H9 (cell line): ENCODE measurements at regions not wholly inside any gene's neighbourhood (a gene's known extent, or its start where the extent isn't known, plus 50 kb on each side); places are given as distances from the start of the nearest gene placed in this dataset.

Source experiments
- DNase-seq: peaks from one replicate; pipeline ENCODE4 v3.0.0-alpha.2; 2017
- H2AFZ ChIP-seq: one replicate; pipeline ENCODE4 v1.6.1; 2013; ENCODE audit warnings: mild to moderate bottlenecking, low read length, control low read depth, moderate library complexity
- H2AK5ac ChIP-seq: 2 replicates; pipeline ENCODE4 v1.6.1; 2013; ENCODE audit warnings: low read length, control low read depth, mixed read lengths; ENCODE audit not compliant: insufficient read length
- H2BK120ac ChIP-seq: one replicate; pipeline ENCODE4 v1.6.1; 2013; ENCODE audit warnings: low read depth, mild to moderate bottlenecking, low read length, control low read depth, inconsistent platforms; ENCODE audit not compliant: poor library complexity, severe bottlenecking
- H2BK12ac ChIP-seq: 2 replicates; pipeline ENCODE4 v1.6.1; 2013; ENCODE audit warnings: low read length, control low read depth, mixed read lengths, low read depth; ENCODE audit not compliant: insufficient read length
- H2BK15ac ChIP-seq: 2 replicates; pipeline ENCODE4 v1.6.1; 2013; ENCODE audit warnings: low read depth, low read length, control low read depth
- H2BK20ac ChIP-seq: one replicate; pipeline ENCODE4 v1.6.1; 2013; ENCODE audit warnings: low read depth, mild to moderate bottlenecking, low read length, control low read depth, inconsistent platforms; ENCODE audit not compliant: poor library complexity, severe bottlenecking
- H2BK5ac ChIP-seq: 2 replicates; pipeline ENCODE4 v1.6.1; 2013; ENCODE audit warnings: low read length, control low read depth, mixed read lengths; ENCODE audit not compliant: insufficient read length
- H3K14ac ChIP-seq: 2 replicates; pipeline ENCODE4 v1.6.1; 2013; ENCODE audit warnings: low read length, control low read depth; ENCODE audit not compliant: insufficient read depth
- H3K18ac ChIP-seq: 2 replicates; pipeline ENCODE4 v1.6.1; 2013; ENCODE audit warnings: low read depth, mild to moderate bottlenecking, mixed read lengths, low read length, control low read depth; ENCODE audit not compliant: insufficient read length
- H3K23ac ChIP-seq: 2 replicates; pipeline ENCODE4 v1.6.1; 2013; ENCODE audit warnings: low read length, control low read depth, mixed read lengths, low read depth; ENCODE audit not compliant: insufficient read length
- H3K23me2 ChIP-seq: 2 replicates; pipeline ENCODE4 v1.6.1; 2013; ENCODE audit warnings: low read depth, mild to moderate bottlenecking, mixed read lengths, low read length, control low read depth; ENCODE audit not compliant: insufficient read length, poor library complexity, severe bottlenecking
- H3K27ac ChIP-seq: 2 replicates; pipeline ENCODE4 v1.5.1; 2013; ENCODE audit warnings: low read length, control low read depth, mixed read lengths, low read depth; ENCODE audit not compliant: insufficient read length
- H3K27me3 ChIP-seq: 2 replicates; pipeline ENCODE4 v1.6.1; 2013; ENCODE audit warnings: low read length, control low read depth, inconsistent platforms; ENCODE audit not compliant: insufficient read depth
- H3K4ac ChIP-seq: 2 replicates; pipeline ENCODE4 v1.6.1; 2013; ENCODE audit warnings: low read depth, mild to moderate bottlenecking, control low read depth, inconsistent platforms, low read length, moderate library complexity
- H3K4me1 ChIP-seq: 2 replicates; pipeline ENCODE4 v1.6.1; 2013; ENCODE audit warnings: low read length, control low read depth, inconsistent platforms; ENCODE audit not compliant: insufficient read depth
- H3K4me2 ChIP-seq: 2 replicates; pipeline ENCODE4 v1.6.1; 2013; ENCODE audit warnings: low read length, control low read depth, mixed read lengths; ENCODE audit not compliant: insufficient read length, insufficient read depth
- H3K56ac ChIP-seq: 2 replicates; pipeline ENCODE4 v1.6.1; 2013; ENCODE audit warnings: low read depth, mild to moderate bottlenecking, mixed read lengths, low read length, control low read depth; ENCODE audit not compliant: insufficient read length
- H3K79me1 ChIP-seq: 2 replicates; pipeline ENCODE4 v1.6.1; 2013; ENCODE audit warnings: low read depth, mild to moderate bottlenecking, moderate library complexity, low read length, control low read depth, inconsistent platforms; ENCODE audit not compliant: insufficient read depth, poor library complexity, severe bottlenecking
- H3K79me2 ChIP-seq: 2 replicates; pipeline ENCODE4 v1.6.1; 2013; ENCODE audit warnings: low read length, control low read depth, inconsistent platforms; ENCODE audit not compliant: insufficient read depth
- H3K9ac ChIP-seq: 2 replicates; pipeline ENCODE4 v1.6.1; 2013; ENCODE audit warnings: low read length, control low read depth, mixed read lengths; ENCODE audit not compliant: insufficient read length; ENCODE audit errors: extremely low read depth
- H3K9me3 ChIP-seq: one replicate; pipeline ENCODE4 v1.6.1; 2013; ENCODE audit warnings: low read depth, low read length, inconsistent platforms; ENCODE audit not compliant: control insufficient read depth
- H3T11ph ChIP-seq: one replicate; pipeline ENCODE4 v1.6.1; 2013; ENCODE audit warnings: mild to moderate bottlenecking, low read length, control low read depth, inconsistent platforms
- H4K20me1 ChIP-seq: one replicate; pipeline ENCODE4 v1.6.1; 2013; ENCODE audit not compliant: control insufficient read depth, insufficient read length, insufficient read depth
- H4K5ac ChIP-seq: 2 replicates; pipeline ENCODE4 v1.6.1; 2013; ENCODE audit warnings: low read depth, mild to moderate bottlenecking, mixed read lengths, low read length, control low read depth; ENCODE audit not compliant: insufficient read length
- H4K8ac ChIP-seq: replicated peaks from 2 replicates; pipeline ENCODE4 v1.6.1; 2013; ENCODE audit warnings: low read length, control low read depth, mixed read lengths, low read depth; ENCODE audit not compliant: insufficient read length
- H4K91ac ChIP-seq: 2 replicates; pipeline ENCODE4 v1.6.1; 2013; ENCODE audit warnings: low read depth, mild to moderate bottlenecking, moderate library complexity, mixed read lengths, low read length, control low read depth; ENCODE audit not compliant: insufficient read length
- H3K27ac Mint-ChIP-seq, 3 experiments: 2 replicates in 2 of 3; 3 replicates in 1 of 3; pipeline ENCODE4 v1.8.0; 2020 to 2021; ENCODE audit warnings: mixed read lengths in 3 of 3, mild to moderate bottlenecking in 1 of 3, moderate library complexity in 1 of 3
- H3K27me3 Mint-ChIP-seq: 2 replicates; pipeline ENCODE4 v1.8.0; 2021; ENCODE audit warnings: low read depth, mild to moderate bottlenecking, moderate library complexity, mixed read lengths
- H3K36me3 Mint-ChIP-seq, 3 experiments: 2 replicates in 2 of 3; 3 replicates in 1 of 3; pipeline ENCODE4 v1.8.0; 2020 to 2021; ENCODE audit warnings: low read depth in 3 of 3, mixed read lengths in 3 of 3; ENCODE audit not compliant: insufficient read depth in 1 of 3
- H3K4me1 Mint-ChIP-seq, 2 experiments: 2 replicates each; pipeline ENCODE4 v1.8.0; 2020; ENCODE audit warnings: mixed read lengths in 2 of 2
- H3K4me3 Mint-ChIP-seq, 2 experiments: 2 replicates in 1 of 2; 3 replicates in 1 of 2; pipeline ENCODE4 v1.8.0; 2020 to 2021; ENCODE audit warnings: mild to moderate bottlenecking in 2 of 2, mixed read lengths in 2 of 2, moderate library complexity in 1 of 2
- H3K9me3 Mint-ChIP-seq, 2 experiments: 2 replicates in 1 of 2; 3 replicates in 1 of 2; pipeline ENCODE4 v1.8.0; 2020; ENCODE audit warnings: mild to moderate bottlenecking in 2 of 2, mixed read lengths in 2 of 2, moderate library complexity in 1 of 2
- WGBS: extraction: QIAGEN DNeasy Blood & Tissue Kit; methylation state at CpG from one replicate; pipeline ENCODE4 v1.1.7; 2013; ENCODE audit warnings: missing lambda C conversion rate, low lambda C conversion rate, mixed read lengths; ENCODE audit not compliant: insufficient read length; ENCODE audit errors: extremely low coverage; 5-methylcytosine and 5-hydroxymethylcytosine counted together
- TF ChIP-seq, protein P1 (sequence below): fragments of 200-600 bp; sonication (generic); conservative IDR thresholded peaks from 3 replicates; pipeline ENCODE4 v1.8.0; 2021; ENCODE audit warnings: antibody characterized with exemption, mild to moderate bottlenecking

DNA sequence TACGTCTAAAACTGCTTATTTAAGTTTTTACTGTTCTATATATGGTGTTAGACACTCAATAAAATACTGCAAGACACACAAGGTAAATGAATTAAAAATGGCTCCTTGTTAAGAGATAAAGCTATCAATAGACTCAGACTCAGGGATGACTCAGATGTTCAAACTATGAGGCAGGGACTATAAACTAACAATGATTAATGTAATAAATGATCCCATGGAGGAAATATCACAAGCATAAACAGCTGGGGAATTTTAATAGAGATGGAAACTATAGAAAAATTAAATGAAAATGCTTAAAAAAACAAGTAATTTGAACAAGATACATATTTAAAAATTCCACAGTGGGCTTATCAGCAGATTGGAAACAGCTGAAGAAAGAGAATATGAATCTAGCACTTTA lies 650.8 kb downstream of the DCDC2C start:
- no peaks in the 10 kb centered on the region for H3K27me3 ChIP-seq
- H2AFZ ChIP-seq, result no peak overlapping the region
- no peaks in the 10 kb centered on the region for H3K79me1 ChIP-seq
- no peak overlapping the region for H3K4me2 ChIP-seq
- Mint-ChIP-seq H3K27ac (no peak overlapping the region), H3K9me3 (peaks cover 4% of the 10 kb centered on the region in 2 experiments; a peak in 2 of 5 replicates), H3K4me1 (peaks cover 2 to 8% of the 10 kb centered on the region in 2 experiments; a peak in 3 of 4 replicates), H3K36me3 (no peaks in the 10 kb centered on the region), H3K27me3 (no peaks in the 10 kb centered on the region), H3K4me3 (no peak overlapping the region)
- H3K4me1 ChIP-seq, result no peaks in the 10 kb centered on the region
- no peak overlapping the region for H3K18ac ChIP-seq
- no peak overlapping the region for H4K91ac ChIP-seq
- no peak overlapping the region for H2BK15ac ChIP-seq
- no peak overlapping the region for H4K5ac ChIP-seq
- H3K14ac ChIP-seq, result no peak overlapping the region
- no peak for DNase-seq
- no peak overlapping the region for H2BK20ac ChIP-seq
- no peak overlapping the region for H3K9ac ChIP-seq
- no peaks in the 10 kb centered on the region for H3K23me2 ChIP-seq
- no peaks in the 10 kb centered on the region for H3K9me3 ChIP-seq
- H2BK12ac ChIP-seq, result no peak overlapping the region
- H4K20me1 ChIP-seq, result no peaks in the 10 kb centered on the region
- H3K56ac ChIP-seq, result no peak overlapping the region
- H2BK120ac ChIP-seq, result no peak overlapping the region
- no peaks in the 10 kb centered on the region for H3K79me2 ChIP-seq
- TF ChIP-seq, protein P1, sequence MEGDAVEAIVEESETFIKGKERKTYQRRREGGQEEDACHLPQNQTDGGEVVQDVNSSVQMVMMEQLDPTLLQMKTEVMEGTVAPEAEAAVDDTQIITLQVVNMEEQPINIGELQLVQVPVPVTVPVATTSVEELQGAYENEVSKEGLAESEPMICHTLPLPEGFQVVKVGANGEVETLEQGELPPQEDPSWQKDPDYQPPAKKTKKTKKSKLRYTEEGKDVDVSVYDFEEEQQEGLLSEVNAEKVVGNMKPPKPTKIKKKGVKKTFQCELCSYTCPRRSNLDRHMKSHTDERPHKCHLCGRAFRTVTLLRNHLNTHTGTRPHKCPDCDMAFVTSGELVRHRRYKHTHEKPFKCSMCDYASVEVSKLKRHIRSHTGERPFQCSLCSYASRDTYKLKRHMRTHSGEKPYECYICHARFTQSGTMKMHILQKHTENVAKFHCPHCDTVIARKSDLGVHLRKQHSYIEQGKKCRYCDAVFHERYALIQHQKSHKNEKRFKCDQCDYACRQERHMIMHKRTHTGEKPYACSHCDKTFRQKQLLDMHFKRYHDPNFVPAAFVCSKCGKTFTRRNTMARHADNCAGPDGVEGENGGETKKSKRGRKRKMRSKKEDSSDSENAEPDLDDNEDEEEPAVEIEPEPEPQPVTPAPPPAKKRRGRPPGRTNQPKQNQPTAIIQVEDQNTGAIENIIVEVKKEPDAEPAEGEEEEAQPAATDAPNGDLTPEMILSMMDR, result no peak
- H4K8ac ChIP-seq, result no peak overlapping the region
- no peak overlapping the region for H2AK5ac ChIP-seq
- no peak overlapping the region for H2BK5ac ChIP-seq
- no CpG with 5 or more reads among the region's 1 CpG for WGBS
- H3K27ac ChIP-seq, result no peak overlapping the region
- no peak overlapping the region for H3K23ac ChIP-seq
- H3K4ac ChIP-seq, result no peak overlapping the region
- H3T11ph ChIP-seq, result no peak overlapping the region
